NCI-H748 treated with DMSO at 0.1 percent for 48 hours (cell line): ENCODE measurements at regions not wholly inside any gene's neighbourhood (a gene's known extent, or its start where the extent isn't known, plus 50 kb on each side); places are given as distances from the start of the nearest gene placed in this dataset.

Experiments used
- DNase-seq: peaks from one replicate; lab custom pipeline; 2025; lab: John Stamatoyannopoulos, UW

DNA sequence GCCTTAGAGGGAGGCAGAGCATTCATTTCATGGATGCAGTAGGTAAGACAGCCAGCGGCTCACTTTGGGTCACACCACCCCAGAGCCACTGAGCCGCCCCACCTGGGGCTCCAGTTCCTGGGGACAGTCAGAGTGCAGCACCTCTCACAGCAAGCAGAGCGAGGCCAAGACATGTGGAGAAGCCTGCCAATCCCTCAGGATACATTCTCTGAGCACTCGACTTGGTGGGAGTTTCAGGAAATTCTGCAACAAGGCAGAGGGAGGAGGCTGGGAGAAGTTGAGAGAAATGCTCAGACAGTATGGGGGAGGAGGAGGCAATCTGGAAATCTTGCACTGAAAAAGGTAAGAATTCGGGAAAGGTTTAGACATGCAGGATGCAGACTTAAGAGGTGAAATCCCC is 60.8 kb upstream of the WLS start:
- DNase-seq = no peak

DNA sequence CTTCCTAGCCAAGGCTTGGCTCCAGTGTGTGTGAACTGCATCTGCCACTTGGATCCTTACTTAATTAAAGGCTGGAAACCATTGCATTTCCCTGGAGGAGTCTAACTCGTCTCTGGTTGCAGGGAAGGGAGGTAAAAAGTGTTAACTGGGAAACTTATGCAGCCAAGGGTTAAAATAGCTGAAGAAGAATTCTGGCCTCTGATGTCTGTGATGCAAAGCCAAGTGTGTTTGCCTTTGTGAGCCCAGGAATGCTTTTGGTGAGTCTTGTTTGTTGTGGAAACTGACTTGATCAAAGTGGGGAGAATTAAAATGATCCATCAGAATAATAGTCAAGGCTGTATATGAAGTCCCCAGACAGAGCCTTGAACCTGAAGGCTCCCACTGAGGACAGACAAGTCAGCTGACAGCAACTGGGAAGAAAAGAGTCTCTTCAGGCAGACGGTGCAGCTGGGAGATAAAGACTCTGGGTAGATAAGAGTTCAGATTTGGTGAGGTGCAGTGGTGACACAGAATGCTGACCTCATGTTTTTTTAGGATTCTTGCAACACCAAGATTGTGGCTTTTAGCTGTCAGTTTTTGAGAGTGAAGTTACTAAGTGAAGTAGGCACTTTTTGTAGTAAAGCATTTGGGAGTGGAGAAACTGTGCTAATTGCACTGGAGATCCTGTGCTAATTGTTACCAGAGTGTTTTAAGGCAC is 59.5 kb upstream of the WLS start:
- DNase-seq = no peak

DNA sequence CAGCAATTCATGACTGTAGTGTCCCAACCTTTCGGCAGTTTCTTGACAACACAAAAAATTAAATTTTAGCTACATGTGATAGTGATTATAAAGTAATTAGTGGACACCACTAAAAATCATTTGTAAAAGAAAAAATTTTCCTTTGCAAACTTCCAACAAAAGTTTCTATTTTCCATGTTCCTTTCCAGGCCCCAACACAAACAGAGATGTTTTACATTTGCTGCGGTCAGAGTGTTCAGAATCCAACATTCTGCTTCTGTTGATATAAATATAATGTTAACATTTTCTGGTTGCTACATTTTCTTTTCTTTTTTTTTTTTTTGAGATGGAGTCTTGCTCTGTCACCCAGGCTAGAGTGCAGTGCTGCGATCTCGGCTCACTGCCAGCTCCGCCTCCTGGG is 54.9 kb upstream of the WLS start:
- no peak for DNase-seq

DNA sequence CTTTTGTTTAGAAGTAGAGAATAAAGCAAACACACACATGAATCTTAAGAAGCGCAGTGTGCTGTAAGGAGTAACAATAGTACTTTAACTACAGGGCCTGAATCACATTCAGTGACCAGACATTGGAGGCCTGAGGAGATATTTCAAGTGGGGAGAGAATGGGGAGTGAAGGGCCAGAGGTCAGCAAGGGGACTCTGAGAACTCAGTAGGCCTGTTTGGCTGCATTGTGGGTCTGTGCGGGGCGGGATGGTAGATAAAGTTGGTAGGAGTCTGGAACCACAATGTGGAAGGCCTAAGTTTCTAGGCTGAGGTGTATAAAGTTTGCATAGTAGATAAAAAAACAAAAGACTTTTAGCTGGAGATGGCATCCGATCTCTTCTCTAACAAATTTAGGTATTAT is 52.7 kb upstream of the WLS start:
- DNase-seq = no peak

DNA sequence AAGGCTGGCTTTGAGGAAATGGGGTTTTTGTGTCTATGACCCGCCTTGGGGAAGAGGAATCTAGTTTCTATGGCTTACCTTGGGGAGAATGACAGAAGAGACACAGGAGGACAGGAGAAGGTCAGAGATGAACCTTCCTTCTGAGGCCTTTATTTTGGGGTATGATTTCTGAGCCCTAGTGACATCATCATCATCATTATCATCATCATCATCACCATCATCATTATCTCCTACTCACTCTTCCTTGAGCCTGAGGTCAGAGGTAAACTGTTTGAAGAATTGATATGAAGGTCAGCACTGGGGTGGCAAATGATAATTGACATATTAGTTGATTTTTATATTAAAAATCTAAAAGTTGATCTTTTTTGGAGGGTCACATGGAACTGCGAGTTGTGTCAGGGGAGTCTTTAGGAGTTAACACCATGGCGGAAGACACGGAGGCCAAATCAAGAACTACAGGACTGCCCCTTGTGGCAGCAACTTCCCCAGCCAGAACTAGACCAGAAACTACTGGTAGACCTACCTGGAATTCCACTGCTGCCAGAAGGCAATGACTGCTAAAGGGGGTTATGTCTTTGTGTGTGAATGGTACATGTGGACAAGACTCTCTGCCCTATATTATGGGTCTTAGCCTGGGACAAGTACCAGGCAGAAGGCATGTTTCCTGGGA is 49.8 kb upstream of the WLS start:
- no peak for DNase-seq
